Neural progenitor cell (in vitro differentiated cells): ENCODE measurements at regions not wholly inside any gene's neighbourhood (a gene's known extent, or its start where the extent isn't known, plus 50 kb on each side); places are given as distances from the start of the nearest gene placed in this dataset.

Experiments used
- EZH2 ChIP-seq: fragments of 200-600 bp; sonication (generic); IDR thresholded peaks from 2 replicates; pipeline ENCODE4 v1.6.1; 2017; ENCODE audit warnings: antibody characterized with exemption, mild to moderate bottlenecking, moderate library complexity
- TF ChIP-seq, protein P1 (sequence below): fragments of 200-600 bp; sonication (generic); IDR thresholded peaks from 2 replicates; pipeline ENCODE4 v1.5.1; 2017; ENCODE audit warnings: antibody characterized with exemption, mild to moderate bottlenecking

DNA sequence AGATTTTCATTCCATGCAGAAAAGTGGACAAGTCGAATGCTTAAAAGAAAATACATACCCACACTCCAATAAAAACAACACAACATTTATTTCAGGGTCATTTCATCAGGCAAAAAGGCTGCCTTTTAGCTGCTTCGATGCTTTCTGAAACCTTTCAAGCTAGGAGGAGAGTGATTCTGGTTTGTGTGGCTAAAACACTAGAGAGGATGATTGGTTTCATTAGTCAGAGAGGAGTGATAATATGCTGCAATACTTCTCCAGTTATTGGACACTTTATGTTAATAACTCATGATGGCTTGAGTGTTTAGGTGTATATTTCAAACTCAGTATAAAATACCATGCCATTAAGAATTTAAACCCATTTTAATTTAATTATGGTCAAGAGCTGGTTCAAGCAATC is 614.0 kb downstream of the SLC4A3 start:
- TF ChIP-seq, protein P1, sequence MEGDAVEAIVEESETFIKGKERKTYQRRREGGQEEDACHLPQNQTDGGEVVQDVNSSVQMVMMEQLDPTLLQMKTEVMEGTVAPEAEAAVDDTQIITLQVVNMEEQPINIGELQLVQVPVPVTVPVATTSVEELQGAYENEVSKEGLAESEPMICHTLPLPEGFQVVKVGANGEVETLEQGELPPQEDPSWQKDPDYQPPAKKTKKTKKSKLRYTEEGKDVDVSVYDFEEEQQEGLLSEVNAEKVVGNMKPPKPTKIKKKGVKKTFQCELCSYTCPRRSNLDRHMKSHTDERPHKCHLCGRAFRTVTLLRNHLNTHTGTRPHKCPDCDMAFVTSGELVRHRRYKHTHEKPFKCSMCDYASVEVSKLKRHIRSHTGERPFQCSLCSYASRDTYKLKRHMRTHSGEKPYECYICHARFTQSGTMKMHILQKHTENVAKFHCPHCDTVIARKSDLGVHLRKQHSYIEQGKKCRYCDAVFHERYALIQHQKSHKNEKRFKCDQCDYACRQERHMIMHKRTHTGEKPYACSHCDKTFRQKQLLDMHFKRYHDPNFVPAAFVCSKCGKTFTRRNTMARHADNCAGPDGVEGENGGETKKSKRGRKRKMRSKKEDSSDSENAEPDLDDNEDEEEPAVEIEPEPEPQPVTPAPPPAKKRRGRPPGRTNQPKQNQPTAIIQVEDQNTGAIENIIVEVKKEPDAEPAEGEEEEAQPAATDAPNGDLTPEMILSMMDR = no peak
- TF ChIP-seq EZH2 = no peak
